Choroid plexus epithelial cell (primary cell): ENCODE measurements at regions not wholly inside any gene's neighbourhood (a gene's known extent, or its start where the extent isn't known, plus 50 kb on each side); places are given as distances from the start of the nearest gene placed in this dataset.

ENCODE experiments used
- DNase-seq: peaks from one replicate; pipeline ENCODE4 v3.0.0-alpha.2; 2010; ENCODE audit warnings: low read depth
- H3K4me3 ChIP-seq: 2 replicates; pipeline ENCODE4 v1.5.1; 2011; ENCODE audit warnings: low read depth, mild to moderate bottlenecking, control low read depth, low read length, moderate library complexity
- TF ChIP-seq, protein P1 (sequence below): conservative IDR thresholded peaks from 2 replicates; pipeline ENCODE4 v1.5.1; 2011; ENCODE audit warnings: low read depth, mild to moderate bottlenecking, control low read depth, inconsistent platforms, low read length, moderate library complexity

DNA sequence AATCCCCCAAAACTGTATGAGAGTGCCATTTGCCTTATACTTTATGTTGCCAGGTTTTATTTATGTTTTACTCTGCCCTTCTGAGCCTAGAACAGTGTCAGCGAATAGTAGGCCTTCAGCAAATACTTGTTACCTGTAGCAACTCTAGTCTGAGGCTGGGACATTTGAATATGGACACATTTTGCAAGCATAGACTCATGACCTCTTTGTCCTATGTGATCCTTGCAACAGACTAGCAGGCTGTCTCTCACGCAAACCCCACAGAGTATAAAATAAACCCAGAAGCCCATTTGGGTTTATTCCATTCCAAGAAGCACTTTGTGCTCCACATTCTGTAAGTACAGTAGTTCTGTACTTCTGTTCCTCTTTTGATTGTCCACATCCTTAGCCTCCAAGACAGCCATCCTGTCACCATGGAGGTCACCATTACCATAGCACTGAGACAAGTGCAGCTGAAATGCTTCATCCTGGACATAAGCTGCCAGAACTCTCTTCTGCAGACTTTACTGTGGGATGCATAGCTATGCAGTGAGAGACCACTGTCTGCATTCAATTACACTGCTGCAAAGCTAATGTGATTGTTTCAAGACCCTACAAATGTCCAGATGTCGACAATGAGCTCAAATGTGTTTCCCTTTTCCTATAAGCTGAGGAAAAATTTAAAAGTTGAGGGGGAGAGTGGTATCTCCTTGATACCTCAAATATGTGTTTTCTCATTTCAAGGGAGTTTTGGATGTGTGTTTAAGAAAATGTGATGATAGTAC is 425.7 kb downstream of the PID1 start:
- peak; percentile 31 for DNase-seq
- TF ChIP-seq, protein P1, sequence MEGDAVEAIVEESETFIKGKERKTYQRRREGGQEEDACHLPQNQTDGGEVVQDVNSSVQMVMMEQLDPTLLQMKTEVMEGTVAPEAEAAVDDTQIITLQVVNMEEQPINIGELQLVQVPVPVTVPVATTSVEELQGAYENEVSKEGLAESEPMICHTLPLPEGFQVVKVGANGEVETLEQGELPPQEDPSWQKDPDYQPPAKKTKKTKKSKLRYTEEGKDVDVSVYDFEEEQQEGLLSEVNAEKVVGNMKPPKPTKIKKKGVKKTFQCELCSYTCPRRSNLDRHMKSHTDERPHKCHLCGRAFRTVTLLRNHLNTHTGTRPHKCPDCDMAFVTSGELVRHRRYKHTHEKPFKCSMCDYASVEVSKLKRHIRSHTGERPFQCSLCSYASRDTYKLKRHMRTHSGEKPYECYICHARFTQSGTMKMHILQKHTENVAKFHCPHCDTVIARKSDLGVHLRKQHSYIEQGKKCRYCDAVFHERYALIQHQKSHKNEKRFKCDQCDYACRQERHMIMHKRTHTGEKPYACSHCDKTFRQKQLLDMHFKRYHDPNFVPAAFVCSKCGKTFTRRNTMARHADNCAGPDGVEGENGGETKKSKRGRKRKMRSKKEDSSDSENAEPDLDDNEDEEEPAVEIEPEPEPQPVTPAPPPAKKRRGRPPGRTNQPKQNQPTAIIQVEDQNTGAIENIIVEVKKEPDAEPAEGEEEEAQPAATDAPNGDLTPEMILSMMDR, result no peak
- H3K4me3 ChIP-seq, result no peak overlapping the region

DNA sequence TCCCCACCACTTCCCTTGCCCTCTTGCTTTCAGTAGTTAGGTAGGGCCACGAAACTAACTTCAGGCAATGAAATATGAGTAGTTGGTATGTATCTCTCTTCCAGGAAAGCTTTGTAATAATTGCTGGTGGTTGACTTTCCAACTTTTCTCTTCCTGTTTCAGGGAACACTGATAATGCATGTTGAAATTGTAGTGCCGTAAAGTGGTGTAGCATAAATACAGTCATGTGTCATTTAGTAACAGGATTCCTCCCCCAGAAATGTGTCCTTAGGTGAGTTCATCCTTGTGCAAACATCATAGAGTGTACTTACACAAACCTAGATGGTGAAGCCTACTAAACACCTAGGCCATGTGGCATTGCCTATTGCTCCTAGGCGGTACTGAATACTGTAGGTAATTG is 429.2 kb downstream of the PID1 start:
- DNase-seq, result peak; percentile 60
- TF ChIP-seq, protein P1, result no peak
- no peak overlapping the region for H3K4me3 ChIP-seq

DNA sequence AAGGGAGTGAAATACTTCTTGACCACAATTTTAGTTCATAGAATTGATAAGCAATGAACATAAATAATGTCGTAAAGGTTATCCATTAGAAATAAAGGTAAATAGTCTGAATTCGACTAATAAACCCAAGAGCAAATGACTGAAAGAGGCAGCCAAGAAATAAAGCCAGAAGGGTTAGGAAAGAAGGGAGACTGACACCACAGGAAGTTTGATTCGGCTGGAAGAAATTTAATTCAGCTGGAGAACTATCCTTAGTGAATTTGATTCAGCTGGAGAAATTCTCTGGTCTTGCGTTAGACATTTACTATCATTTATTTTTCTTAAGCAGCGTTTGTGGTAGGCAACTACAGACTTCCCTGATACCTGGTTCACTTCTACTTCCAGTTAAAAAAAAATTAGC is 429.6 kb downstream of the PID1 start:
- TF ChIP-seq, protein P1, result no peak
- no peak overlapping the region for H3K4me3 ChIP-seq
- DNase-seq, result no peak

DNA sequence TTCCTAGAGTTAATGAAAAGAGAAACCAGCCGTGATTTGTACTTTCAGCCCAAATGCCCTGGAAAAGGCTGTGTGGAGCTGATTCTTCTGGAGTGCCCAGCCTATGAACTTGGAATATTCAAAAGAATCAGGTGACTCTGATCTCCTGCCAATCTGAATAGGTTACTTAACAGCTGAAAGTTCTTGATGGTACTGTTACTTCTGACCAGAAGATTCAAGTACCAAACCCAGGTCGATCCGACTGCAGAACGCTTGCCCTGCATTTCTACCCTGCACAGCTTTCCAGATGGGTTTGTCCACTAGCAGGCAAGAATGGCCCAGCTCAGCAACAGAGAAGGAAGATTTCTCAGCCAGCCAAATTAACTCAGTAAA is 430.4 kb downstream of the PID1 start:
- DNase-seq, result no peak
- TF ChIP-seq, protein P1, result no peak
- no peak overlapping the region for H3K4me3 ChIP-seq

DNA sequence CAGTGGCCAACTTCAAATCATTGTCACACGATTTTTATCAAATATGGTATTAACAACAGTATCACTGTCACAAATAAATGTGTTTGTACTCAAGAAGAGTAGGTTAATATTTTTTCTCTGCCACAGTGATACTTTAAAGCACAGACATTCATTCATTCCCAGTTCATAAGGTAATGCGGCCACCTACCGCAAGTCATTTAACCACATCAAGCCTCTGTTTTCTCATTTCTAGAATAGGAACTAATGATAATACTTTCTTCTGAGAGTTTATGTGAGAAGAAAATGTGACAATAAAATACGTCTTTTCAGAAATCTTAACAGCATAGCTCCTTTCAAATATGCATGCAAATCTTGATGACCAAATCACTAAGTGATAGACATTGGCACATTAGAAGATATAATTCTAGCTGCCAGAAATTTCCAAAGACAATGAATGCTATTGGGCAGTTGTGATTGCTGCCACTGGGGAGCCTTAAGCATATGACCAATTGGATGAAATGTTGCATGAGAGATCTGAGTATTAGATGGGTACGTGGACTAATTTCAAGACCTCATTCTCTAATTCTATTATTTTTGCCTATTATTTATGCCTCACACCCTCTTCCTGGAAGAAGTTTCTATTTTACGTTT is 430.9 kb downstream of the PID1 start:
- TF ChIP-seq, protein P1, result no peak
- DNase-seq, result no peak

DNA sequence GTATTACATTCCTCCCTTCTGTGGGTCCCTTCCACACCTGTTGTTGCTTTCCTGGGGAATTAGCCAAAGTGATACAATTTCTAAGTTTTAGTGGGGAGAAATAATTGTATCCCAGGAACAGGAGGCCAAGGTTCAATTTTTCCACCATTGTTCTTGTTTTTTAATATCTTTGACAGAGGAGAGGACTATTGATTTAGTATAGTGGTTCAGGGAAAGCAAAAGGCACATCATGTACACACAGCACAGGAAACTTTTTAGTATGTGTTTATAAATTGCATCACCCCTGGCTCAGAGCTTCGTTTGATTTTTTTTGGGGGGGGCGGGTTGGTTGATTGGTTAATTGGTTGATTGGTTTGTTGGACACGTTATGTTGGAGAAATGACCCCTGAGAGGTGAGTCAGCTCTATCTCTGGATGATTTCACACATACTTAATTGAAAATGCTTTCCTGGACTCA is 431.6 kb downstream of the PID1 start:
- no peak for DNase-seq
- TF ChIP-seq, protein P1, result no peak

More for the DNA sequence above, 430.9 kb downstream of the PID1 start:
- H3K4me3 ChIP-seq, result no peak overlapping the region

DNA sequence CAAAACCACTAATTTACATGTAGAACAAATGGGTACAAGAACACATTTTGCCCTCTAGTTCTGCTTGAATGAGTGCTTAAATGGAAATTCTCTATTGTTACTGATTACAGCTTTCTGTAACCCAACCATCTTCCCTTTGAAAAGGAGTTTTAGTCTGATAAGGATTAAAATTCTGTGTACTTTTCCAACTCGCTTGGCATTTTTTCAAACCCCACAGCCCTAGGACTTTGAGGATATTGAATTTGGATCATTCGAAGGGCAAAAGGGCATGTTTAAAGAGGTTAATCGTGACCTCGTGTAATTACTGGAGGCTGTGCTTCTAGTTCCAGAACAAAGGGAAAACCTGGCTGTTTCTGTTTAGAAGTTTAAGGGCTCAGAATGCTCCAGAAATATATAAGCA is 432.3 kb downstream of the PID1 start:
- TF ChIP-seq, protein P1, result no peak
- DNase-seq, result no peak
- no peak overlapping the region for H3K4me3 ChIP-seq

More for the DNA sequence above, 431.6 kb downstream of the PID1 start:
- H3K4me3 ChIP-seq, result no peak overlapping the region
